ENCODE measurements at regions not wholly inside any gene's neighbourhood (a gene's known extent, or its start where the extent isn't known, plus 50 kb on each side); places are given as distances from the start of the nearest gene placed in this dataset.

DNA sequence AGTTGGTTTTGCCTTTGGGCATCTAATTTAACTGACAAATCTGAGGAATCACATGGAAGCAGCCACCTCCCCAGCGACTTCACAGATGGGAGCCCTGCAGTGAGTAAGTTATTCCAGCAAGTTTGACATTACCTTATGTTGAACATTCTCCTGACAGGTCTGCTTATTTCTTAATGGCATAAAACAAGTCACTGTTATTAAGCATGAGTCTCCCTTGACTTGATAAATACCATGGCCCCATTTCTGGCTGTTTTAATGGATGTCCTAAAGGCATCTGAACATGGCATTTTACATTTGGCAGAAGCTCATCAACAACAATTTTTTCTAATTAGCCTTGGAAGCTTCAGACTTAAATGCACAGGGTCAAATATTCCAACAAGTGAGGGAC lies 92.6 kb upstream of the CREB1 start (continued):
- TF ChIP-seq ZBTB9 (CRISPR knock-in tag; IDR thresholded peaks at IDR 0.05) = no peak

DNA sequence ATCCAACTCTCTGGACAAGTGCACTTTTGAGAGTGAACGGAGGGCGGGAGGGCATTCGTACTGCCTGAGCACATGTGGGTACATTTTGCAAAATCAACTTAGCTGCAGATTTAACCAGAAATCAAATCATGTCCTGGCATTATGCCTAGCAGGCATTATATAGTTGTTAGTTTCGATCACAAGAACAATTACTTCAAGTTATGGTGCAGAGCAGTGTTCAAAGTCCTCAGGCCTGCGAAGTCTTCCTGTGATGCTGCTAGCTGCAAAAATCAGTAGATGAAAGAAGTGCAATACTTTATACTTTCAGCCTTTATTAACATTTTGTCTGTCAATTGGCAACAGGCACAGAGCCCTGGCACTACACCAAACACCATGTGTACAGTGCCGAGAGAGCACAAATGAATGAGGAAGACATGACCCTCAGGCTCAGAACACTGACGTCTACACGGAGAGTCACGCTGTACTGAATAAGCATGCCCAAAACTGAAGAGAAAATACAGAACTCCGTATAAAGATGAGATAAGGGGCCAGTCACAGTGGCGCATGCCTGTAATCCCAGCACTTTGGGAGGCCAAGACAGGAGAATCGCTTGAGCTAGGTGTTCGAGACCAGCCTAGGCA lies 92.1 kb upstream of the CREB1 start:
- no peaks in the 10 kb centered on the region for H4K20me1 ChIP-seq (replicated peaks; ENCODE audit: control insufficient read depth, insufficient read depth, low read length)
- H3K4me2 ChIP-seq (ENCODE audit: insufficient read depth, low read length) = no peak overlapping the region
- no TSS peak for BruUV-seq (replicated peaks)
- no peak for DNase-seq (ENCODE audit: extremely low read depth in 1 of 4, low spot score in 3 of 4)
- in situ Hi-C loops (cut with MboI) (no loop called here), intact Hi-C loops (cut with micrococcal nuclease) (no loop called here)
- no peaks in the 10 kb centered on the region for H3K36me3 ChIP-seq (ENCODE audit: control insufficient read depth, insufficient read depth, low read length)
- H3K4me1 ChIP-seq (replicated peaks in 1 of 2; ENCODE audit: control insufficient read depth in 2 of 2, insufficient read depth in 2 of 2, low read length in 2 of 2) = no peaks in the 10 kb centered on the region; a peak in 1 of 5 replicates
- H3K4me3 ChIP-seq = no peak overlapping the region
- ChIA-PET POLR2A (interaction anchor here (0.7 to 1.3 kb wide), 2 partner anchors 9 kb away, joined by 3 to 4 read pairs; no protein-coding TSS in a partner anchor), CTCF (ENCODE audit: low intra/inter-chr PET ratio) (no interaction called here)
- H3K9ac ChIP-seq (ENCODE audit: insufficient read depth in 1 of 2, low read depth in 2 of 2, low read length in 2 of 2) = no peak overlapping the region
- H3K79me2 ChIP-seq (ENCODE audit: control insufficient read depth, insufficient read depth, low read length) = no peaks in the 10 kb centered on the region
- no peak overlapping the region for H3K27ac ChIP-seq (ENCODE audit: extremely low read depth, low read depth, low read length)
- no peaks in the 10 kb centered on the region for H3K27me3 ChIP-seq (ENCODE audit: control insufficient read depth in 2 of 2, insufficient read depth in 2 of 2, low read length in 2 of 2)
- TF ChIP-seq POLR2B (IDR thresholded peaks at IDR 0.05; ENCODE audit: low read depth, partially characterized antibody) (no peak), ZNF551 (CRISPR knock-in tag; IDR thresholded peaks at IDR 0.05) (no peak), SRSF7 (optimal IDR thresholded peaks at IDR 0.05; ENCODE audit: low read depth, low read length) (no peak)
- H3K9me1 ChIP-seq (ENCODE audit: control insufficient read depth, insufficient read depth, low read length) = no peaks in the 10 kb centered on the region
- H3K9me3 ChIP-seq (replicated peaks; ENCODE audit: control insufficient read depth, insufficient read depth, low read depth, low read length) = no peaks in the 10 kb centered on the region
- peak overlapping the region; percentile 75; the same call in 1 of the 2 replicates for H2AFZ ChIP-seq (ENCODE audit: low read depth, low read length)
- FAIRE-seq = no peak
- 69% methylated on average over 13 of the region's 13 CpGs for WGBS (ENCODE audit: insufficient coverage, low coverage, missing lambda C conversion rate)
- ATAC-seq = 0 out of 3 replicates have a peak, but pooled peaks have one; percentile 27

Data from K562 (cell line).